DOHH2 (cell line): ENCODE measurements at regions not wholly inside any gene's neighbourhood (a gene's known extent, or its start where the extent isn't known, plus 50 kb on each side); places are given as distances from the start of the nearest gene placed in this dataset.

Experiments used
- H3F3A ChIP-seq: fragments of 200-600 bp; sonication (generic), shearing (Covaris generic); 2 replicates; pipeline ENCODE4 v1.6.0; 2016; ENCODE audit warnings: antibody characterized with exemption, mild to moderate bottlenecking; ENCODE audit not compliant: control insufficient read depth, insufficient read depth
- H3K27ac ChIP-seq: fragments of 200-600 bp; sonication (generic); 2 replicates; pipeline ENCODE4 v1.5.1; 2014; ENCODE audit warnings: low read depth, mild to moderate bottlenecking, low read length, moderate library complexity
- H3K27me3 ChIP-seq: fragments of 200-600 bp; sonication (generic); 2 replicates; pipeline ENCODE4 v1.6.1; 2014; ENCODE audit warnings: mild to moderate bottlenecking, low read length, mixed read lengths; ENCODE audit not compliant: control insufficient read depth
- H3K36me3 ChIP-seq: fragments of 200-600 bp; sonication (generic); 2 replicates; pipeline ENCODE4 v1.6.1; 2014; ENCODE audit warnings: mild to moderate bottlenecking, low read length, moderate library complexity, mixed read lengths; ENCODE audit not compliant: control insufficient read depth
- H3K4me1 ChIP-seq: fragments of 200-600 bp; sonication (generic); 2 replicates; pipeline ENCODE4 v1.6.1; 2014; ENCODE audit warnings: mild to moderate bottlenecking, low read length, mixed read lengths; ENCODE audit not compliant: control insufficient read depth
- H3K4me2 ChIP-seq: fragments of 200-600 bp; sonication (generic); 2 replicates; pipeline ENCODE4 v1.6.0; 2014; ENCODE audit warnings: mild to moderate bottlenecking, low read length, moderate library complexity
- H3K4me3 ChIP-seq: fragments of 200-600 bp; sonication (generic); 2 replicates; pipeline ENCODE4 v1.5.1; 2014; ENCODE audit warnings: mild to moderate bottlenecking, low read length, mixed read lengths
- H3K79me2 ChIP-seq: fragments of 200-600 bp; sonication (generic); 2 replicates; pipeline ENCODE4 v1.6.1; 2014; ENCODE audit warnings: mild to moderate bottlenecking, low read length, mixed read lengths; ENCODE audit not compliant: control insufficient read depth
- H3K9me2 ChIP-seq: fragments of 200-600 bp; sonication (generic); replicated peaks from 2 replicates; pipeline ENCODE4 v1.6.1; 2014; ENCODE audit warnings: mild to moderate bottlenecking, low read length, mixed read lengths; ENCODE audit not compliant: control insufficient read depth
- H3K9me3 ChIP-seq: fragments of 200-600 bp; sonication (generic); 2 replicates; pipeline ENCODE4 v1.6.1; 2014; ENCODE audit warnings: antibody characterized with exemption, low read length, mixed read lengths; ENCODE audit not compliant: control insufficient read depth, insufficient read depth
- H4K20me1 ChIP-seq: fragments of 200-600 bp; sonication (generic); 2 replicates; pipeline ENCODE4 v1.6.0; 2014; ENCODE audit warnings: low read depth, mild to moderate bottlenecking, antibody characterized with exemption, low read length, moderate library complexity; ENCODE audit not compliant: control insufficient read depth, insufficient read depth
- CTCF ChIP-seq: fragments of 200-600 bp; sonication (generic); IDR thresholded peaks from one replicate; pipeline ENCODE4 v1.5.1; 2014; ENCODE audit warnings: antibody characterized with exemption, mild to moderate bottlenecking, low read depth, low read length; ENCODE audit not compliant: poor library complexity, severe bottlenecking
- EZH2phosphoT487 ChIP-seq: fragments of 200-600 bp; sonication (generic); IDR thresholded peaks from 2 replicates; pipeline ENCODE4 v1.6.1; 2017; ENCODE audit warnings: borderline replicate concordance, mild to moderate bottlenecking, antibody characterized with exemption, low read length, moderate library complexity, mixed read lengths

DNA sequence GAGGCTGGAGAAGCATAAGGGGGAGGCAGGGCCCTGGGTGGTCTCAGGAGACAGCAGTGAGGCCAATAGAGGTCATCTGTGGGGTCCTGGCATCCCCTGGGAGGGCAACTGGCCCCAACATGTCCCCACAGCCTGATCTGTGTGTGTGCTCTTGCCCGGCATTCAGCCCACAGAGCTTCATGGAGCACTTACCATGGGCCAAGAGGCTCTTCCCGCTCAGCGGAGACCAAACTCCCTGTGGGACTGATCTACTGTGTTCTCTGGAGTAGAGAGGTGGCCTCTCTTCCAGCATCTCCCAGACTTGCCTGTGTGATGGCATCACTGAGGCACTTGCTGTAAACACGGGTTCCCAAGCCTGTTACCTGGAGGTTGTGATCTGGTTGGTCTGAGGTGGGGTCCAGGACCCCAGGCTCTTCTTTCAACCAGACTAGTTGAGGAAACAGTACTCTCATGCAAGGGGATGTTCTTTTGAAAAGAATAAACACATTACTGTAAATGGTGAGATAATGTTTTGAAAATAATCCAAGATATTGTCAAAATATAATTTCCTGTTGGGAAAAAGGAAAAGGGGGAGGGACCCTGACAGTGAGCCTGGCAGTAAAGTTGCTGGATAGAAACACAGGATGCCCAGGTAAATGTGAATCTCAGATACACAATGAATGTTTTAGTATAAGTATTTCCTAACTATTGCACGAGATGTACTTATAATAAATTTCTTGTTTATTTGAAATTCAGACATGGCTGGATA, 67.6 kb downstream of the SOWAHC start:
- TF ChIP-seq CTCF (no peak), EZH2phosphoT487 (no peak)
- Histone ChIP-seq H3K4me3 (no peak overlapping the region), H3K79me2 (no peaks in the 10 kb centered on the region), H3F3A (no peaks in the 10 kb centered on the region), H3K27me3 (no peaks in the 10 kb centered on the region), H3K27ac (no peak overlapping the region), H3K9me2 (no peaks in the 10 kb centered on the region), H3K36me3 (no peaks in the 10 kb centered on the region), H3K4me2 (no peak overlapping the region), H3K4me1 (no peaks in the 10 kb centered on the region), H4K20me1 (no peaks in the 10 kb centered on the region), H3K9me3 (no peaks in the 10 kb centered on the region)

DNA sequence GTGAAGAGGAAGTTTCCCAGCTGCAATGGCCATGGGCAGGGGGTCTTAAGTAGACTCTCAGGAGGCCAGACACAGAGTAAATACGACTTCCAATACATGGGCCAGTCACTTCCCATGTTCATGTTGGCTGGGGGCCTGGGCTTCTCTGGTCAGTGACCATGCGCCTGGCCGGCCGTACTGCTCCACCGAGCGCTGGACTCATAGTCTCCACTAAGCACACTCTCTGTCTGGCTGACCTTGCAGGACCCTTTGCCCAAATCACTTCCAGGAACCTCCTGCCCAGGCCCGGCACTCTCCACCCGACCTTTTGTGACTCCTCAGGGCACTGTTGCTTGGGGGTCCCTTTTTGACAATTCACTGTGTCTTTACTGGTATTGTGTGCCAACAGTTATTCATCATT, 69.3 kb downstream of the SOWAHC start:
- Histone ChIP-seq H3K27ac (no peak overlapping the region), H3F3A (no peaks in the 10 kb centered on the region), H3K9me2 (no peaks in the 10 kb centered on the region), H3K9me3 (no peaks in the 10 kb centered on the region), H3K4me2 (no peak overlapping the region), H3K27me3 (no peaks in the 10 kb centered on the region), H3K36me3 (no peaks in the 10 kb centered on the region), H3K4me1 (no peaks in the 10 kb centered on the region), H3K79me2 (no peaks in the 10 kb centered on the region), H3K4me3 (no peak overlapping the region), H4K20me1 (no peaks in the 10 kb centered on the region)
- TF ChIP-seq CTCF (no peak), EZH2phosphoT487 (no peak)

DNA sequence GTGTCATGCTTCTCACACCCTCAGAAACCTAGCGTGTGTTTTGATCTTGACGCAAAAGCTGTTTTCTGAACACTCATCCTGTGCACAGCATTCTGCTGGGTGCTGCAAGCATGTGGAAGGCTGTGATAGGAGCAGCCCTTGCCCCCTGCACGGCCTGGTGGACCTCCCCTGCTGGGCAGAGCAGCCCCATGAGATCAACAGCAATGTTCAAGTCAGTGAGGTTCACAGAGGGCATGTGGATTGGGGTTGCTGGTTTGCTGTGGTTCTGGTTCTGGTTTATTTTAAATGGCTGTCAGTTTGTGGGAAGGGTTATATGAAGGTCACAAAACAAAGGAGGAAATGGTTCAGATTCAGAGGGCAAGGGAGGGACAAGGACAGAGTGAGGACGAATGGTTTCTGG, 71.3 kb downstream of the SOWAHC start:
- H3K4me3 ChIP-seq = no peak overlapping the region
- H3K4me2 ChIP-seq = no peak overlapping the region
- no peaks in the 10 kb centered on the region for H3K27me3 ChIP-seq
- no peaks in the 10 kb centered on the region for H3F3A ChIP-seq
- no peak overlapping the region for H3K27ac ChIP-seq
- H3K9me3 ChIP-seq = no peaks in the 10 kb centered on the region
- no peaks in the 10 kb centered on the region for H3K36me3 ChIP-seq
- H3K79me2 ChIP-seq = no peaks in the 10 kb centered on the region
- H3K9me2 ChIP-seq = no peaks in the 10 kb centered on the region
- TF ChIP-seq CTCF (no peak), EZH2phosphoT487 (no peak)
- no peaks in the 10 kb centered on the region for H3K4me1 ChIP-seq
- no peaks in the 10 kb centered on the region for H4K20me1 ChIP-seq
